HG02623 (cell line): ENCODE measurements at regions not wholly inside any gene's neighbourhood (a gene's known extent, or its start where the extent isn't known, plus 50 kb on each side); places are given as distances from the start of the nearest gene placed in this dataset.

ENCODE experiments used
- ATAC-seq: cut with Tn5 transposase; IDR thresholded peaks from one replicate; pipeline ENCODE4 v1.9.1; 2021; ENCODE audit warnings: moderate library complexity; ENCODE audit not compliant: unreplicated experiment

DNA sequence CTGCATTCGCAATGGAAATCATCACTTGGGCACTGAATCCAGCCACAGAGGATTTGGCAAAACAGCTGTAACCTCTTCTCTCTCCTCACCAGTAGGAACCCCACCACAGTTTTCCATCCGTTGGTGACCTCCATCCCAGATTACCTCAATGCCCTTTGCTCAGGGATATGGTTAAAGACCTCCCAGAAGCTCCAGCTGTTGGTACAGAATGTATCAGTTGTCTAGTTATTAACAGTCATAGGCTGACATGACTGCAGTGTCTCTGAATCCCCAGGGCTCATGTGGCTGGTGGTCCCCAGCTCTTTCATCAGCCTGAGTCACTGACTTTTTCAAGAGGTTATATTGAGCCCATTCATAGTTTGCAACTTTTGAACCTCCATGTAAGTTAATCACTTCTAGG lies 189.8 kb upstream of the HHIP start:
- no peak for ATAC-seq

DNA sequence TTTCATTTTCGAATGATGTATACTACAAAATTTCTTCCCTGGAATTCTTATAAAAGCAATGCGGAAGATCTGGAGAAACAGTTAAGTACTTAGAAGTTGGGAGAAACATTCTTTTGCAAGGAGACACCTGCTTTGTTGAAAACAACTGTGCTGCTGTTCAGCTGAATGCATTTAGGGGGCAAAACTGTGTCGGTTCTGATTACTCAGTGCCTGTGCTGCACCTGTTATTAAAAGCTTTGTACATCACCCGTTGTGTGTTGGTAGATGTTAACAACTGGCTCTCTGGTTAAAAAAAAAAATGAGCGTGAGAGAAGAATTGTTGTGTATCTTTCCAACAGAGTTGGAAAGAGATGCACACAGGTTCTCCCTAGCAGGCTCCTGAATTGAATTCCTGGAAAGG lies 184.1 kb upstream of the HHIP start:
- ATAC-seq, result no peak

DNA sequence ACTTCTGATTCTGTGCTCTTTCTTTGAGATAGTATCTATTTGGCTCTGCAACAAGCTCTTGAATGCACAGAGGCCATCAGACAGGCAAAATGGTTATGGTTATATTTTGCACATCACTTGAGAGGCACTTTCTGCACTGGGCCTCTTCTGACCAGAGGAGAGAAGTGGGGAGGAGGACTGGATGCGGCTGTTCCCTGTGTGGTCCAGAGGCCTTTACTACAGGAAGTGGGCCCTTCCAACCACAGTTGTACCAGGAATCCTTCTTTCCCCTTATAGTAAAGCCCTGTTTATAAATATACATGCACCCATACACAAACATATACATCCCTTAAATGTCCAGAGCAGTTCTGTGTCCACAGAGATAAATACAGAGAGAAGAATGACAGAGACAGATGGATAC lies 182.7 kb upstream of the HHIP start:
- no peak for ATAC-seq

DNA sequence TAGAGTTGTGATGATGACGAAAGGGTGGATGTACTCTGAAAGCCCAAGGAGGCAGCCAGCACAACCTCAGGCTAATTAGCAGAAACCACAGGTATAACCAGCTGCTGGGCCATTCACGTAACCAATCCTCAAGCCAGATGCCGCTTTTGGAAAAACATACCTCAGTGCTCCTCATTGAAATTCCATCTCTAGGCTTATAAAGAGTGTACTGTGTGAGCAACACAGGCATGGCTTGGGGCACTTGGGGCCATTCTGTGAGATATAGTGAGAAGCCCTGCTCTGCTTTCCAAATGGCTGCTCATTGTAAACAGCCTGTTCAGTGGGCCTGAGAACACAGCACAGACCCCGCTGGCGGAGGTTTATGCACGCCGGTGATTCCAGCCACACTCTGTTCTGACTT lies 182.1 kb upstream of the HHIP start:
- no peak for ATAC-seq

DNA sequence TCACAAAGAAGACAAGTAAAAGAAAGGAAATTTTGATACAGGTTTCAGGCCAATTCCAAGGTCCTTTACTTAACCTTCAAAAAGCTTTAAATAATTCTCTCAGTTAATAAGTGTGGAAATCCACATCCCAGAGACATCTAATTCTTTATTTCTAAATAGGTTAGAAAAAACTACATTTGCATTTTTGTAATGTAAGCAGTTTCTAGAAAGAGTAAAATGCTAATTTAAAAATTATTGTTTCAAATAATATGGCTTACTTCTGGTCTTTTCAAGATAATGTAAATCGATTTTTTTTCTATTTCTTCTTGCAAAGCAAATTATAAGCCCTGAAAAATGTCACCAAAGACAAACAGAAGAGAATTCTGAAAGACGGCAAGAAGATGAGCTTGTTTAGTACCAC lies 180.4 kb upstream of the HHIP start:
- ATAC-seq, result no peak

DNA sequence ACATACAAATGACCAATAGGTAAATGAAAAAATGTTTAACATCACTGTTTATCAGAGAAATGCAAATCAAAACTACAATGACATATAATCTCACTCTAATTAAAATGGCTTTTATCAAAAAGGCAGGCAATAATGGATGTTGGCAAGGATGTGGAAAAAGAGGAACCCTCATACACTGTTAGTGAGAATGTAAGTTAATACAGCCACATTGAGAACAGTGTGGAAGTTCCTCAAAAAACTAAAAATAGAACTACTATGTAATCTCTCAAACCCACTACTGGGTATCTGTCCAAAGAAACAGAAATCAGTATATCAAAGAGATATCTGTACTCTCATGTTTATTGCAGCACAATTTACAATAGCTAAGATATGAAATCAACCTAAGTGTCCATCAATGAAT lies 165.9 kb upstream of the HHIP start:
- ATAC-seq, result no peak

DNA sequence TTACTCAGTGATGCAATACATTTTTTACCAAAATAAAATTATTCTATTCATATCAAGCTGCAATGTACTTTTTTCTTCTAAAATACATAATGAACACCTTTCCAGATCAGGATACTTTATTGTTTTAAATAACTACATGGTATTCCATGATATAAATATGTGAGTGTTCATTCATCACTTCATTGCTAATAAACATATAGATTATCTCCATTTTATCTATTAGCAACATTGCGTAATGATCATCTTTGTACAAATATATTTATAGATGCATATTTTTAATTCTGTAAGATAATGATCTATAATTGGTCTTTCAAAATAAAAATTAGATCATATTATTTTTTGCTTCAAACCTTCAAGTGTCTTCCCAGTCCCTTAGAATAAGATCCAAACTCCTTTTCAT lies 156.1 kb upstream of the HHIP start:
- no peak for ATAC-seq

DNA sequence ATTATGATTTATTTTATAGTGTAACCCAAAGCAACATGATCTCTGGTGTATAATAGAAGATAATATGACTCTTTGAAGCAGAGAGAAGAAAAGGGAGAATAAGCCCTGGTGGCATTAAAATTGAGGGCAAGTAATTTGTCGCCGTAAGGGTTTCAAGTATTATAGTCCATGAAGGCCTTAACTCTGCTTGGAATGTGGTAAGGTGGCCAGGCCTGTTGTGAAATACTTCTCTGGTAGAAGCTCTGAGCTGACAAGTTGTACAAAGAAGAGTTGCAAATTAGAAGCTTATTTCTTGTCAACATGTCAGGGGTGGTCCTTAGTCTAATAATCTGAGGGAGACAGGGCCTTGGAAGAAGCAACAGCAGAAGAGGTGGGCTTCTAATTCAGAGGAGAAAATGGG lies 151.7 kb upstream of the HHIP start:
- ATAC-seq, result no peak

DNA sequence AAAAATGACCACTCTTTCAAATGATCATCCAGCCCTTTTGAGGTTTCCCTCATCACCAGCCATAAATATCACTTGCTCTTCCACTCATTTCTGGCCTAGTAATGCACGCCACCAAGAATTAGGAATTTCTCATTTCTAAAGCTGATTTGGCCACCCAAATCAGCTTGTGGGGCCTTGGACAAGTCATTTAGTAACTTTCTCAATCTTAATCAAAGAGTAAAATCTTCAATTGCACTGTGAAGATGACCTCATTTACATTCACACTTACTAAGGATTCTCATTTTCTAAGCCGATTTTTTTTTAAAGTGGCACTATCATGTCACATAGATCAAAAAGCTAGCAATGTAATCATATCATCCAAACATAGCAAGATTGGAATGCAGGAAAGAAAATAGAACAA lies 150.0 kb upstream of the HHIP start:
- ATAC-seq, result no peak

DNA sequence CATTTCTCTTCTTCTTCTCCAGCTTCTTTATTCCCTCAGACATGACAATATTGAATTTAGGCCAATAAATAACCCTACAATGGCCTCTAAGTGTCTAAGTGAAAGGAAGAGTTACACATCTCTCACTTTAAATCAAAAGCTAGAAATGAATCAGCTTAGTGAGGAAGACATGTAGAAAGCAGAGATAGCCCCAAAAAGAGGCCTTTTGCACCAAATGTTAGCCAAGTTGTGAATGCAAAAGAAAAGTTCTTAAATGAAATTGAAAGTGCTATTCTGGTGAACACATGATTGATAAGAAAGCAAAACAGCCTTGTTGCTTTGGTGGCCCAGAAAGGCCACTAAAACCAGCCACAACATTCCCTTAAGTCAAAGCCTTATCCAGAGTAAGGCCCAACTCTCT lies 146.2 kb upstream of the HHIP start:
- ATAC-seq, result peak; percentile 67

DNA sequence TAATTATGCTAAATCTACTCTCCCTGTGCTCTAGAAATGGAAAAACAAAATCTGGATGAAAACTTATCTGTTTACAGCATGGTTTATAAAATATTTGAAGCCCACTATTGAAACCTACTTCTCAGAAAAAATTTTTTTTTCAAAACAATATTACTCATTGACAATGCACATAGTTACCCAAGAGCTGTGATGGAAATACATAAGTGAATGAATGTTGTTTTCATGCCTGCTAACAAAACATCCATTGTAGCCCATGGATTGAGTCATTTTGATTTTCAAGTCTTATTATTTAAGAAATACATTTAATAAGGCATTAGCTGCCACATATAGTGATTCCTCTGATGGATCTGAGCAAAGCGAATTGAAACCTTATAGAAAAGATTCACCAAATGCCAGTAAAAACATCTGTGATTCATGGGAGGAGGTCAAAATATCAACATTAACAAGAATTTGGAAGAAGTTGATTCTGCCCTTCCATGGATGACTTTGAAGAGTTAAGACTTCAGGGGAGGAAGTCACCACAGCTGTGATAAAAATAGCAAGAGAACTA lies 144.7 kb upstream of the HHIP start:
- no peak for ATAC-seq

DNA sequence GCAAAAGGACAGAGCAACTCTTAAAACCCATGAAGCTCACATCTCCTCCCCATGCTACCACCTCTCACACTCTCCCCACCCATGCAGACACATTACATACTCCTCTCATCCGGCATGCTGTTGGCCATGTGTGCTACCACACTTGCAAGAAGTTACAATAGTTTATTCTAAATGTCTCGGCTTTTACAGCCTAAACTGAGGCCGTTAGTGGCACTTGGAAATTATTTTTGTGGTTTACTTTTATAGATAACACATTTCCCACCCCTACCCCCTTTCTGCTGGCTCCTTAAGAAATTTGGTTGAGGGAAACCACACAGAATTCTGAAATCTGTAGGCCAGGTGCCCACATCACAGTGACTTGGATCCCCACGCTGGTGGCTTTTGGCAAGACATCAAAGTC lies 141.1 kb upstream of the HHIP start:
- ATAC-seq, result no peak

DNA sequence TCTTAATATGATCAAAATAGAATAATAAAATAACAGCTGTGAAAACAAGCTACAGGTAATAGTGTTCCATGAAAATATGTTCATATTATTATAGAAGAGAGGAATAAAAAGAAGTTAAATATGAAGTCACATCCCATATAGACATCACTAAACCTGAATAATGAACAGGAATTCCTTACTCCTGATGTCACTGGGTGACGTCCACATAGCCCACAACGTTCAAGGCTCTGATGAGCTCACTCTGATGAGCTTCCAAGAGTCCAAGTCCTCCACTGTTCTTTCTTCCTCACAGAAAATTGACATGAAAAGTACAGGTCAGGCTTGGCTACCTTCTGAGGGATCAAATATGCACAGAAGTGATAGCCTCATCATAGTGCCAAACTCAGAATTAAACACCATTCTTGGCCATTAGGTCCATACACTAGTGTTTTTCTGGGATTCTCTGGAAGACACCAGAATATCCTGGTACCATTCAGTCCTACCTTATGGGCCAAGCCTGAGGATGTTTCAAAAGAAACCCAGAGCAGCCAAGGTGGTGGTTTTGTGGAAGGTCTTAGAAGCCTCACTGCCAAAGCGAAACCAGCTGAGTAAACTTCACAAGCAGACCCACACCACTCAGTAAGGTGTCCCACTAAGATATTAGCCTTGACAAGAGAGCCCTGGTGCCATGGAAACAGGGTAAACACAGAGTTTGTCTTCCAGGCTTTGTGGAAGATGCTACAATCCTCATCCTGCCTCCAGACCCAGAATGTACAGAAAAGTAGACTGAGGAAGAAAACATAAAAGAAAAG lies 138.4 kb upstream of the HHIP start:
- ATAC-seq, result no peak

DNA sequence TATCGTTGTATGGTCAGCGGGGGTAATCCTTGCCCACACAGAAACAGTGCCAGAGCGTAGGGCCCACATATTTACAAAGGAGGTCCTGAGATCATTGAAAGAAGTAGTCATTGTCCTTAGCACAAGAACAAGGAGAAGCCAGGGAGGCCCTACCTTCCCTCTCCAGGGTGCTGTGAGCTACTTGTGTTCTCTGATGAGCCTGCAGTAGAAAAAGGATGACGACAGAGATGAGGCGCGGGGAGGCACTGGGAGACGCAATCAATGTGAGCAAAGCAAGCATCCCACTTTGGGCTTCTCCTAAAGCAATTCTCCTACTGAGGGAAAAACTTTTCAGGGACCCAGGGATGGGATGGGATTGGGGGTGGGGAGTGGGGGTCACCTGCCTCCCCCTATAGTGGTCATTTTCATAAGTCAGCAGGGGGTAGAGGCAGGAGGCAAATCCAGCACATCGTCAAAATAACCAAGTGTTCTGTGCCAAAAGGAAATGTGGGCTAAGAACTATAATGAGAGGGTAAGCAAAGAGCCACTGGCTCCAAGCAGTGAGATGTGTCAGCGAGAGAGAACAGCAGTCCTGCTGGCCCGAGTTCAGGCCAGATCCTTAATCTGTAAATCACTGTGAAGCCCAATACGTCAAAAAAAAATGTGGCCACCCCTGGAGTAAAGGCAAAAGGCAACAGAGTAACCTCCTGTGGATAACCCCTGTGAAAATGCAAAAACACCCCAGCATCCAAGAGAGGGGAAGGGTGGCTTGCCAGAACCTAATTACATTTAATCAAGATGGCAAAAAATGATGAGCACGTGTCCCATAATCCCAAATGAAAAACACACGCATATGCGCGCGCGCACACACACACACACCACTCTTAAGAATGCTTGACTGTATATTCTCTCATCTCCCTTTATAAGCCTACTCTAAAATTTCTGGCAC lies 136.6 kb upstream of the HHIP start:
- no peak for ATAC-seq

DNA sequence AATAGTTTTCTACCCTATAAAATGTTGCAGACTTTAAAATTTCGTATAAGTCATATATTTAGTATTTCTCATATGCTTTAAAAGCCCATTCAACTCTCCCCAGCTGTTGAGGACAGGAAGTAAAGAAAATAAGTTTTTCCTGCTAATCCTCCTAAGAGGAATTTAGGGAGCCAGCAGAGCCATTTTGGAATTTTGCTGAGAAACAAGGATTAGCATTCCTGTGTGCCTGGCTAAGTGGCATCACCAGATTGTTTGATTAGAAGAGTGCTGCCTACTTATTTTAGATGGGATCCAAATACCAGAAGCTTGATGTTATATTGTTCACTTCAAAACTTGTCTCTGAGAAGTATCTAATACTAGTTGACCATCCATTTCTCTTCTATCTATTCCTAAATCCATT lies 131.2 kb upstream of the HHIP start:
- ATAC-seq, result no peak

DNA sequence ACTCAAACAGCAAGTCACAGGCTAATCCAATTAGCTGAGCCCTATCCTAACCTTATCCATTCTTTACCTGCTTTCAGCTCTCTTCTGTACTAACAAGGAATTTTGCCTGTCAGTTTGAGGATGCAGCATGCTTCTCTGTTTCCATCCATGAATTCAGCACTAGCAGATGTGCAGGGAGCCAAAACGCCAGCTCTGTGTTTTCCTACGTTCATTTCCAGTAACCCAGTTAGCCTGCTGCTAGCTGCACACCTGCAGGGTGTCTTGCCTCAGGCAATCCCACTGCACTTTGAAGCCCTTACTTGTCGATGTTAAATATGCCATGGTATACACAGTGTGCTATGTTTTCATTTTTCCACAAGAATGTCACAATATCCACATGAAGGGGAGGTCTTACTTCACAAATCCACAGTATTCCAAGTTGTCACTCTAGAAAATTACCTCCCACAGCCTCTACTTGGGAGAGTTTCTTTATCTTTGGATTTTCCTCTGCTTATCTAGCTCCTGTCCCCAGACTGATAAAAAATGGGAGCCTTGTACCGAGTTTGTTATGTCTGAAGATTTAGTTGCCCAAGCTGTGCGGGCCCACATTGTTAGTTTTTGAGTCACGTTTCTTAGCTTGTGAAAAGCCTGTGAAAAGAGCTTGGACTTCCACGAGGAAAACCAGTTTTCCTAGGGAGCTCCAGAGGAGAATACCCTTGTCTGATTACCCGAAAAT lies 127.6 kb upstream of the HHIP start:
- ATAC-seq, result no peak

DNA sequence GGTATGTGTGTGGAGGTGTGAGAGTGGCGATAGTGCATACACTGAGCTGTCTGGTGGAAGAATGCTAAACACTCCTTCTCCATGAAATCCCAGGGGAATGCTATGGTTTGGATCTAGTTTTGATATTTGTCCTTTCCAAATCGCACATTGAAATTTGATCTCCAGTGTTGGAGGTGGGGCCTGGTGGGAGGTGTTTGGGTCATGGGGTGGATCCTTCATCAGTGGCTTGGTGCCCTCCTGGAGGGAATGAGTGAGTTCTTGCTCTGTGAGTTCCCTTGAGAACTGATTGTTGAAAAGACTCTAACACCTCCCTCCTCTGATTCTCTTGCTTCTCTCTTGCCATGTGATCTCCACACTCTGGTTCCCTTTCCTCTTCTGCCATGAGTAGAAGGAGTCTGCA lies 114.1 kb upstream of the HHIP start:
- no peak for ATAC-seq

DNA sequence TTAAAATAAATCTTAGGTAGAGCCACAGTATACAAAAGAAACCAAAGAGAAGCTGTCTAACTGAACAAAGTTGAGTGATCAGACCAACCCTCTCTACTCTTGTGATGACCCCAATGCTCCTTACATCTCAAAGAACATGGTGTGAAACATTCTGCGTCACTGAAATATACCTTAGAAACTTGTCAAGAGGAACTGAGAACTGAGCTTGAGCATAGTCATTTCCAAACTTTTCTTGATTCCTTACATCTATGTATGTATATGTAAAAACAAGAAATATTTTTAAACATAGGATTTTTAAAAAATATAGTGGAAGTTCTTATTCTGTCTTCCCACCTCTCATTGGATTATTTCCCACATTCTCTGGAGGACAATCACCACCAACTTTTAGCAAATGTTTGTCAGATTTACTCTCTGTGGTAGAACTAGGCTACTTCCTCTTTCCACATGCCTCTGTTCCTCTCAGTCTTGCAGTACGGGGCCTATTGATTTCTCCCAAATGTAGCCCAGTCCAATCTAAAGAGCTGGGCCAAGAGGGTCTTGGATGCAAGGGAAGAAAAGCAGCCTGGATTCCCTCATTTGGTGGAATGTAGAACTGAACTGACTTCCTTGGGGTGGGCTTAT lies 98.2 kb upstream of the HHIP start:
- peak; percentile 99 for ATAC-seq

DNA sequence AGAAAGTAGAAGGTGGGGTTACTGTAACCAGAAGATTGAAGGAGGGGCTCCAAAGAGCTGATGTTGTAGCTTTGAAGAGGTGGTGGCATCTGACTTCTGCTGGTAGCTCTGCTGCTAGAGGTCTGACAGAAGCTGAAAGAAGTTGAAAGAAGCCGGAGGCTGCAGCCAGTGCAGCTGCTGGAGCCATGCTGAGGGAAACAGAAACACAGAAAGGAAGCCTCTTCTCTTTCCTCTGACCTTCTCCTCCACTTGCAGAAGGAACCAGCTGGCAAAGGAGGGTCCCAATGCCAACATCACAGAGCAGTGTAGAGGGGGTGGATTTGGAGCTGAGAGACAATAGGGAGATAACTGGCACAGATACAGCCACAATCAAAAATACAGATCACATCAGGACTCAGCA lies 89.3 kb upstream of the HHIP start:
- no peak for ATAC-seq

DNA sequence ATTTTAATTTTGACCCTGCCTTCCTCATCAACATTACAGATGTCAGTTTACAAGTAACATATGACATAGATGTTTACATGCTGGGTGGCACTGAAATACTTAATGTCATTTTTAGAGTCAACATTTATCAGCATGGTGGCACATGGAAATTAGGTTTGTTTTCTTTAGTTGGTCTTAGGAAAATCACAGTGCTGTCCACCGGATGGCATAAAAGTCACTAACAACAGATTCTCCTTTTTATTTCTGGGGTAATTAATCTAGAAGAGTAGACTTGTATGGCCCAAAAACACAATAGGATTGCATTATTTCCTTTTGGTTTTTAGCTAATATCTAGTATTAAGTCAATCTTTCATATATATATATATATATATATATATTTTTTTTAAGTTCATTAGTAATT lies 88.6 kb upstream of the HHIP start:
- ATAC-seq, result no peak
